ENCODE measurements at regions not wholly inside any gene's neighbourhood (a gene's known extent, or its start where the extent isn't known, plus 50 kb on each side); places are given as distances from the start of the nearest gene placed in this dataset.

DNA sequence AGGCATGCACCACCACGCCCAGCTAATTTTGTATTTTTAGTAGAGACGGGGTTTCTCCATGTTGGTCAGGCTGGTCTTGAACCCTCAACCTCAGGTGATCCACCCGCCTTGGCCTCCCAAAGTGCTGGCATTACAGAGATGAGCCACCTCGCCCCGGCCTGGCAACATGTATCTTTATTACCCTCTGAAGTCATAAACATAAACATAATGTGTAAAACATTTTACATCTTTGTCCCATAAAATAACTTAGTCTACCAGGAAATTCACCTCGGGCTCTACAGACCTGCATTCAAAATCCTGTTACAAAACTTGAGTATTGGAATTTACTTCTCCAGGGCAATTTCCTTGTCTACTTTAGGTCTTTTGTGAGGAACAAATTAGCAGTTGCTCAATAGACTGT is 68.1 kb upstream of the DUSP21 start:
- TF ChIP-seq, protein P1, sequence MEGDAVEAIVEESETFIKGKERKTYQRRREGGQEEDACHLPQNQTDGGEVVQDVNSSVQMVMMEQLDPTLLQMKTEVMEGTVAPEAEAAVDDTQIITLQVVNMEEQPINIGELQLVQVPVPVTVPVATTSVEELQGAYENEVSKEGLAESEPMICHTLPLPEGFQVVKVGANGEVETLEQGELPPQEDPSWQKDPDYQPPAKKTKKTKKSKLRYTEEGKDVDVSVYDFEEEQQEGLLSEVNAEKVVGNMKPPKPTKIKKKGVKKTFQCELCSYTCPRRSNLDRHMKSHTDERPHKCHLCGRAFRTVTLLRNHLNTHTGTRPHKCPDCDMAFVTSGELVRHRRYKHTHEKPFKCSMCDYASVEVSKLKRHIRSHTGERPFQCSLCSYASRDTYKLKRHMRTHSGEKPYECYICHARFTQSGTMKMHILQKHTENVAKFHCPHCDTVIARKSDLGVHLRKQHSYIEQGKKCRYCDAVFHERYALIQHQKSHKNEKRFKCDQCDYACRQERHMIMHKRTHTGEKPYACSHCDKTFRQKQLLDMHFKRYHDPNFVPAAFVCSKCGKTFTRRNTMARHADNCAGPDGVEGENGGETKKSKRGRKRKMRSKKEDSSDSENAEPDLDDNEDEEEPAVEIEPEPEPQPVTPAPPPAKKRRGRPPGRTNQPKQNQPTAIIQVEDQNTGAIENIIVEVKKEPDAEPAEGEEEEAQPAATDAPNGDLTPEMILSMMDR (IDR thresholded peaks at IDR 0.05) = no peak
- TF ChIP-seq POLR2A (IDR thresholded peaks at IDR 0.05) = no peak

Measured in vagina (tissue), 2 donors.